HepG2 (cell line): ENCODE measurements at regions not wholly inside any gene's neighbourhood (a gene's known extent, or its start where the extent isn't known, plus 50 kb on each side); places are given as distances from the start of the nearest gene placed in this dataset.

ENCODE experiments used
- GATAD1 ChIP-seq: IDR thresholded peaks from 2 replicates; pipeline ENCODE4 v1.6.1; 2016; ENCODE audit warnings: missing genetic modification reagents, missing compliant biosample characterization
- GATAD2A ChIP-seq: IDR thresholded peaks from 2 replicates; pipeline ENCODE4 v1.6.1; 2016
- GTF2F1 ChIP-seq: fragments of 150-350 bp; IDR thresholded peaks from 2 replicates; pipeline ENCODE4 v1.6.1; 2014; ENCODE audit warnings: low read length
- HNF4A ChIP-seq: sonication (generic); formaldehyde crosslinking; IDR thresholded peaks from 2 replicates; pipeline ENCODE4 v1.4.0; 2020; ENCODE audit warnings: missing genetic modification reagents
- HNRNPL ChIP-seq: fragments of 200-400 bp; formaldehyde crosslinking; IDR thresholded peaks from 2 replicates; pipeline ENCODE4 v1.6.1; 2017; ENCODE audit warnings: mild to moderate bottlenecking, low read depth, low read length
- KLF12 ChIP-seq: sonication (generic); formaldehyde crosslinking; IDR thresholded peaks from 2 replicates; pipeline ENCODE4 v1.4.0; 2020; ENCODE audit warnings: missing genetic modification reagents, borderline replicate concordance
- MAZ ChIP-seq, 2 experiments: sonication (generic) in 1 of 2; formaldehyde crosslinking in 1 of 2; IDR thresholded peaks; 2 replicates each; pipeline versions ENCODE4 v1.5.0 to v1.6.1; 2012 to 2020; ENCODE audit warnings: low read depth in 2 of 2, mild to moderate bottlenecking in 2 of 2, borderline replicate concordance in 1 of 2, improper control_type of control experiment in 1 of 2, low read length in 1 of 2, missing genetic modification reagents in 1 of 2, moderate library complexity in 1 of 2
- MIXL1 ChIP-seq: IDR thresholded peaks from 2 replicates; pipeline ENCODE4 v1.6.1; 2016
- MLLT10 ChIP-seq: sonication (generic); formaldehyde crosslinking; IDR thresholded peaks from 2 replicates; pipeline ENCODE4 v1.4.0; 2020; ENCODE audit warnings: missing genetic modification reagents
- NCOA2 ChIP-seq: sonication (generic); formaldehyde crosslinking; IDR thresholded peaks from 2 replicates; pipeline ENCODE4 v1.8.0; 2022; ENCODE audit warnings: inconsistent platforms
- NR2F2 ChIP-seq: IDR thresholded peaks from 2 replicates; pipeline ENCODE4 v1.6.1; 2012; ENCODE audit warnings: low read depth, inconsistent platforms, borderline replicate concordance
- POLR2AphosphoS5 ChIP-seq: IDR thresholded peaks from 2 replicates; pipeline ENCODE4 v1.6.1; 2012; ENCODE audit warnings: low read depth, low read length
- RFX5 ChIP-seq: IDR thresholded peaks from 2 replicates; pipeline ENCODE4 v1.6.1; 2011; ENCODE audit warnings: low read depth, low read length, improper control_type of control experiment
- SALL1 ChIP-seq: sonication (generic); formaldehyde crosslinking; IDR thresholded peaks from 2 replicates; pipeline ENCODE4 v1.8.0; 2022; ENCODE audit warnings: mild to moderate bottlenecking, missing genetic modification reagents
- ZNF143 ChIP-seq: sonication (generic); formaldehyde crosslinking; IDR thresholded peaks from 2 replicates; pipeline ENCODE4 v1.4.0; 2020; ENCODE audit warnings: missing genetic modification reagents
- ZNF644 ChIP-seq: IDR thresholded peaks from 2 replicates; pipeline ENCODE4 v1.6.1; 2016; ENCODE audit warnings: low read depth
- ZNF746 ChIP-seq: sonication (generic); formaldehyde crosslinking; IDR thresholded peaks from 2 replicates; pipeline ENCODE4 v1.8.0; 2022; ENCODE audit warnings: mild to moderate bottlenecking, missing genetic modification reagents
- ZNF775 ChIP-seq: sonication (generic); formaldehyde crosslinking; IDR thresholded peaks from 2 replicates; pipeline ENCODE4 v1.4.0; 2020; ENCODE audit warnings: missing genetic modification reagents, mild to moderate bottlenecking, moderate library complexity, borderline replicate concordance
- TF ChIP-seq, protein P1 (sequence below), 2 experiments: sonication (generic) in 1 of 2; formaldehyde crosslinking in 1 of 2; IDR thresholded peaks; 2 replicates each; pipeline versions ENCODE4 v1.6.1 to v1.9.0; 2014 to 2022; ENCODE audit warnings: antibody characterized with exemption in 1 of 2, borderline replicate concordance in 1 of 2, inconsistent platforms in 1 of 2, low read depth in 1 of 2, missing genetic modification reagents in 1 of 2
- TF ChIP-seq, protein P2 (sequence below): sonication (generic); formaldehyde crosslinking; IDR thresholded peaks from 2 replicates; pipeline ENCODE4 v1.8.1; 2022; ENCODE audit warnings: mild to moderate bottlenecking, missing genetic modification reagents
- TF ChIP-seq, protein P3 (sequence below): sonication (generic); formaldehyde crosslinking; IDR thresholded peaks from 2 replicates; pipeline ENCODE4 v1.5.0; 2020; ENCODE audit warnings: mild to moderate bottlenecking, missing genetic modification reagents, borderline replicate concordance
- TF ChIP-seq, protein P4 (sequence below): sonication (generic); formaldehyde crosslinking; IDR thresholded peaks from 2 replicates; pipeline ENCODE4 v1.5.0; 2020; ENCODE audit warnings: missing genetic modification reagents, mild to moderate bottlenecking, borderline replicate concordance

DNA sequence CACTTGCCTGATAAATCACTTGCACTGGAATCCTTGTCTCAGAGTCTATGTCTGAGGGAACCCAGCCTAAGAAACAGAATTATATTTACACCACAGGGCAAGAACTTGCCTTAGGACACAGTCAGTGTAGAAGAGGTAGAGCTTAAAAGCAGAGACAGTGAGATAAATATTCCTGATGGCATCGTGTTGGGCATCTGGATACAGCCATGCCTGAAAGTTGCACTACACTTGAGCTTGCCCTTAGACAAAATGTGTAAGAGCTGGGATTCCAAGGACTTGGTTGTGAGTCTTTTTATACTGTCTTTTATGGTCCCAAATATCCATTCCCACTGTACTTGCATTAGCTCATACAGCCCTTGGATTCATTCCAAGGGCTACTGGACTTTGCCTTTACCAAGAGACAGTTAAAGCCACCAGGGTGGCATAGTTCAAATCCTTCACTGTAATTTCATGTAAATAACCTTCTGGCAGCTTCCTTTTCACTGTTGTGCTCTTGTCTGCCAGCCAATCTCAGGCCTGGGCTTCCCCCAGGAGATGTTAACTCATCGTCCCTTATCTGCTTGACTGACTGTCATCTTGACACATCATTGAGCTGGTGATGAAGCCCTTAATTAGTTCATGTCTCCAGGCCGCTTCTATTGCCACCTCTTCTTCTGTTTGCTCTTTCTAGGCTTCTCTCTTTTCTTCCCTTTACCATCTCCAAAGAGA lies 577.9 kb upstream of the TBX3 start (continued):
- TF ChIP-seq, protein P1, sequence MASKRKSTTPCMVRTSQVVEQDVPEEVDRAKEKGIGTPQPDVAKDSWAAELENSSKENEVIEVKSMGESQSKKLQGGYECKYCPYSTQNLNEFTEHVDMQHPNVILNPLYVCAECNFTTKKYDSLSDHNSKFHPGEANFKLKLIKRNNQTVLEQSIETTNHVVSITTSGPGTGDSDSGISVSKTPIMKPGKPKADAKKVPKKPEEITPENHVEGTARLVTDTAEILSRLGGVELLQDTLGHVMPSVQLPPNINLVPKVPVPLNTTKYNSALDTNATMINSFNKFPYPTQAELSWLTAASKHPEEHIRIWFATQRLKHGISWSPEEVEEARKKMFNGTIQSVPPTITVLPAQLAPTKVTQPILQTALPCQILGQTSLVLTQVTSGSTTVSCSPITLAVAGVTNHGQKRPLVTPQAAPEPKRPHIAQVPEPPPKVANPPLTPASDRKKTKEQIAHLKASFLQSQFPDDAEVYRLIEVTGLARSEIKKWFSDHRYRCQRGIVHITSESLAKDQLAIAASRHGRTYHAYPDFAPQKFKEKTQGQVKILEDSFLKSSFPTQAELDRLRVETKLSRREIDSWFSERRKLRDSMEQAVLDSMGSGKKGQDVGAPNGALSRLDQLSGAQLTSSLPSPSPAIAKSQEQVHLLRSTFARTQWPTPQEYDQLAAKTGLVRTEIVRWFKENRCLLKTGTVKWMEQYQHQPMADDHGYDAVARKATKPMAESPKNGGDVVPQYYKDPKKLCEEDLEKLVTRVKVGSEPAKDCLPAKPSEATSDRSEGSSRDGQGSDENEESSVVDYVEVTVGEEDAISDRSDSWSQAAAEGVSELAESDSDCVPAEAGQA (IDR thresholded peaks at IDR 0.05; ENCODE audit: low read depth), result no peak
- TF ChIP-seq, protein P1 (CRISPR knock-in tag; IDR thresholded peaks at IDR 0.05; ENCODE audit: borderline replicate concordance), result no peak
- TF ChIP-seq MLLT10 (CRISPR knock-in tag) (no peak), MAZ (IDR thresholded peaks at IDR 0.05; ENCODE audit: borderline replicate concordance, low read depth, low read length) (no peak), MAZ (CRISPR knock-in tag; IDR thresholded peaks at IDR 0.05; ENCODE audit: low read depth) (no peak), RFX5 (no peak), POLR2AphosphoS5 (no peak), ZNF644 (CRISPR knock-in tag) (0 out of 2 replicates have a peak, but pooled peaks have one; percentile 49), KLF12 (no peak), HNF4A (CRISPR knock-in tag) (peak; percentile 81), NR2F2 (no peak), HNRNPL (no peak), GATAD2A (CRISPR knock-in tag) (peak; percentile 56), SALL1 (CRISPR knock-in tag) (peak; percentile 31; the same call in 1 of the 2 replicates), GTF2F1 (no peak), MIXL1 (peak; percentile 67; the same call in 1 of the 2 replicates), ZNF775 (no peak), ZNF143 (CRISPR knock-in tag) (no peak), GATAD1 (CRISPR knock-in tag) (no peak), ZNF746 (no peak), NCOA2 (no peak; the same call in 1 of the 2 replicates)
- TF ChIP-seq, protein P2, sequence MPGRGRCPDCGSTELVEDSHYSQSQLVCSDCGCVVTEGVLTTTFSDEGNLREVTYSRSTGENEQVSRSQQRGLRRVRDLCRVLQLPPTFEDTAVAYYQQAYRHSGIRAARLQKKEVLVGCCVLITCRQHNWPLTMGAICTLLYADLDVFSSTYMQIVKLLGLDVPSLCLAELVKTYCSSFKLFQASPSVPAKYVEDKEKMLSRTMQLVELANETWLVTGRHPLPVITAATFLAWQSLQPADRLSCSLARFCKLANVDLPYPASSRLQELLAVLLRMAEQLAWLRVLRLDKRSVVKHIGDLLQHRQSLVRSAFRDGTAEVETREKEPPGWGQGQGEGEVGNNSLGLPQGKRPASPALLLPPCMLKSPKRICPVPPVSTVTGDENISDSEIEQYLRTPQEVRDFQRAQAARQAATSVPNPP (CRISPR knock-in tag), result no peak
- TF ChIP-seq, protein P3, sequence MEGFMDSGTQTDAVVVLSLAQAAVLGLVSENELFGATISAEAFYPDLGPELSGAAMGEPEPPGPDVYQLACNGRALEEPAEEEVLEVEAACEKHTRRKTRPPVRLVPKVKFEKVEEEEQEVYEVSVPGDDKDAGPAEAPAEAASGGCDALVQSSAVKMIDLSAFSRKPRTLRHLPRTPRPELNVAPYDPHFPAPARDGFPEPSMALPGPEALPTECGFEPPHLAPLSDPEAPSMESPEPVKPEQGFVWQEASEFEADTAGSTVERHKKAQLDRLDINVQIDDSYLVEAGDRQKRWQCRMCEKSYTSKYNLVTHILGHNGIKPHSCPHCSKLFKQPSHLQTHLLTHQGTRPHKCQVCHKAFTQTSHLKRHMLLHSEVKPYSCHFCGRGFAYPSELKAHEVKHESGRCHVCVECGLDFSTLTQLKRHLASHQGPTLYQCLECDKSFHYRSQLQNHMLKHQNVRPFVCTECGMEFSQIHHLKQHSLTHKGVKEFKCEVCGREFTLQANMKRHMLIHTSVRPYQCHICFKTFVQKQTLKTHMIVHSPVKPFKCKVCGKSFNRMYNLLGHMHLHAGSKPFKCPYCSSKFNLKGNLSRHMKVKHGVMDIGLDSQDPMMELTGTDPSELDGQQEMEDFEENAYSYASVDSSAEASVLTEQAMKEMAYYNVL (CRISPR knock-in tag), result no peak
- TF ChIP-seq, protein P4, sequence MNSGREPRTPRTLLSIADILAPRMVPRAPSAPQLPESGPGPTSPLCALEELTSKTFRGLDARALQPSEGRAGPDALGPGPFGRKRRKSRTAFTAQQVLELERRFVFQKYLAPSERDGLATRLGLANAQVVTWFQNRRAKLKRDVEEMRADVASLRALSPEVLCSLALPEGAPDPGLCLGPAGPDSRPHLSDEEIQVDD, result no peak
